HK-2 (cell line): ENCODE measurements at regions not wholly inside any gene's neighbourhood (a gene's known extent, or its start where the extent isn't known, plus 50 kb on each side); places are given as distances from the start of the nearest gene placed in this dataset.

Experiments used
- DNase-seq: peaks from one replicate; pipeline ENCODE4 v3.0.0-alpha.2; 2018; ENCODE audit not compliant: unreplicated experiment

- DNase-seq: no peak
Observed at GRCh38 chr14:104291123-104292000, 153.0 kb downstream of the KIF26A start.

- no peak for DNase-seq
Observed at GRCh38 chr14:104292084-104292970, 153.9 kb downstream of the KIF26A start.

- no peak for DNase-seq
Observed at GRCh38 chr14:104293231-104293841, 154.9 kb downstream of the KIF26A start.

DNA sequence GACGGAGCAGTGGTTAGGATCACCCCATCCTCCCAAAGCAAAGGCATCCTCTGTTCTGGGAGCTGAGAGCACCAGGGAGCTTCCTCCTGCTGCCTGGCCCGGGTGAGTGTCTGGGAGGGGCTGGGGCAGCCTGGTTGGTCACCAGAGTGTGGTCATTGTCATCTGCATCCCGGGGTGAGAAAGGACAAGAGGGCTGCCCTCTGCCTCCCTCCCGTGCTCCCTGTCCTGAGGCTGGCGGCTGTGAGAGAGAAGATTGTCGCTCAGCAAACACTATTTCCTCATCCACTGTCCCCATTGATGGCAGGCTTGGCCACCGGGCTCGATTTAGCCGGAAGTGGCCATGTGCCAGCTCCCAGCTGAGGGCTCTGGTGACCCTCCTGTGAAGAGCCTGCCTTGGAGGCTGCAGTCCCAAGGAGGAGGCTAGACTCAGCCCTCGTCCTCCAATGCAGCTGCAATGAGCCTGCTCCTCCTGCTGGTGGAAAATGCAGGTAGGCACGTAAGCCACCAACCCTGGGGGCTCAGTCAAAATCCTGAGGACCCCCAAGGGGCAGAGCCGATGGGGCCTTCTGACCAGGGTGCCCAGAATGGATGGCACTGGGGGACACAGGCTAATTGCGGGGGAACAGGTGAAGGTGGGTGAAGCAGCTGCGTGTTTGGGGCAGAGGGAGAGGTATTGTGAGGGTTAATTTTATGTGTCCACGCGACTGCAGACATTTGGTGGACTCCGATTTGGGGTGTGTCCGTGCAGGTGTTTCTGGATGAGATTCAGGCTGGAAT is 155.7 kb downstream of the KIF26A start:
- no peak for DNase-seq

DNA sequence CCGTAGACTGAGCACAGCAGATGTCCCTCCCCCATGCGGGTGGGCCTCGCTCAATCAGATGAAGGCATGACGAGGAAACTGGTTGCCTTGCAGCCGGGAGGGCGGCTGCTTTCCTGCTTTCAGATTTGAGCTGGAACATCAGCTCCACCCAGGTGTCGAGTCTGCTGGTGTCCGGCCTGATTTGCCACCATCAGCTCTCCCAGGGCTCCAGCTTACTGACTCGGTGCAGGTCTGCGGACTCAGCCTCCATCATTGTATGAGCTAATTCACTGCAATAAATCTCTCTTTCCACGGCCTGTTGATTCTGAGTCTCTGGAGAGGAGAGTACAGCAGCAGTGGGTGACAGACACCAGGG is 156.2 kb downstream of the KIF26A start:
- DNase-seq: no peak

DNA sequence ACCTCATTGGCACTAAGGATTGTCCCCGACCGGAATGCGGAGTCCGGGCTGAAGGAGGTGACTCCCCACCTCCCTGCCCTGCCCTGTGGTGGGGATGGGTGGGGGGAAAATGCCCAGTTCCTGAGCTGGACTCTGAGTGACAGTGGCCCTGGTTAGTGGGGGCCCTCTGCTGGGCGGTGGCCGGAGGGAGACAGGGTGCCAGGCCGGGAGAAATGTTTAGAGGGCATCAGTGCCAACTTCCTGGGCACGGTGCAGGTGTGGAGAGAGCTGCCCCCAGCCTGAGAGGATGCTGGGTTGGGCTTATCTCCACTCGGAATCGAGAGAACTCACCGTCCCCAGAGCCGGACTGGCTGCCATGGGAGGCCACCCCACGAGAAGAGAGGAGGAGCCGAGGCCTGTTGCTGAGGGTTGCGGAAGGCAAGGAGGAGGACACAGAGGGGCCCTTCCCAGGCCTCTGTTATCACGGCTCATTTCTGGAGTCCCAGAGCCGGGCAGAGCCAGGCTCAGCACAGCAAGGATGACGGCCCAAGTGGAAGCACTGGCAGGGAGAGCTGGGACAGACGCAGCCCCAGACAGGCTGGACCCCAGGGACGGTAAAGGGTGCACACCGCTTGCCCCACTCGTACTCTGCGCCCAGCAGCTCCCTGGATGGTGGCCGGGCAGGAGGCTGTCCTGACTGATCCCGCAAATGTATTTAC is 156.7 kb downstream of the KIF26A start:
- DNase-seq: no peak

DNA sequence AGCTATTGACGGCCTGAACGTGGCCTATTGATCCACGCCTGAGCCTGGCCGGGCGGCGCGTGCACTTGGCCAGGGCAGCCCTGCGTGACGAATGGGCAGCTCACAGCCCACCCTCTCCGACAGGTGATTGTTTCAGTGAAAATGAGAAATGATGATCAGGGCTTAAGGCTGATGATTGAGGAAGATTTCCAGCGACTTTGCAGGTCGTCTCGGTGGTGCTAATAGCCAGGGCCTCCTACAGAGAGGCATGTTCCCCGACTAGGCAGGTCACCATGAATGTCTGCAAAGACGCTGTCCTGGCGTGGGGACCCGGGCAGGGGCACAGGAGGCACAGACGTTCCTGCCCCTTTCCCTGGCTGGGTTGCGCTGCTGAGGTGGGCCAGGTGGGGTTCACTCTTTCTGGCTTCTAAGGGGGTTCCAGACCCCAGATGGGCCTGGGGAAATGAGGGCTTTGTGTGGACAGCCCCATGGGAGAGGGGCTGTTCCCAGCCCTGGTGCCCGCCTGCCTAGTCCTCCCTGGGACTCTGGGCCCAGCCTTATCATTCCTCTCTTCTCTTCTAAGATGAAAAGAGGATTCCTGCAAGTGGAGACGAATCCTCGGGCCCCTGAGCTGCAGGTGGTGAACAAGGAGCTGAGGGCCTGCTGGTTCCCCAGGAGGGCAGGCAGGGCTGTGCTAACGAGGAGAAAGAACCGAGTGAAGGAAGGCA is 157.4 kb downstream of the KIF26A start:
- DNase-seq: no peak

DNA sequence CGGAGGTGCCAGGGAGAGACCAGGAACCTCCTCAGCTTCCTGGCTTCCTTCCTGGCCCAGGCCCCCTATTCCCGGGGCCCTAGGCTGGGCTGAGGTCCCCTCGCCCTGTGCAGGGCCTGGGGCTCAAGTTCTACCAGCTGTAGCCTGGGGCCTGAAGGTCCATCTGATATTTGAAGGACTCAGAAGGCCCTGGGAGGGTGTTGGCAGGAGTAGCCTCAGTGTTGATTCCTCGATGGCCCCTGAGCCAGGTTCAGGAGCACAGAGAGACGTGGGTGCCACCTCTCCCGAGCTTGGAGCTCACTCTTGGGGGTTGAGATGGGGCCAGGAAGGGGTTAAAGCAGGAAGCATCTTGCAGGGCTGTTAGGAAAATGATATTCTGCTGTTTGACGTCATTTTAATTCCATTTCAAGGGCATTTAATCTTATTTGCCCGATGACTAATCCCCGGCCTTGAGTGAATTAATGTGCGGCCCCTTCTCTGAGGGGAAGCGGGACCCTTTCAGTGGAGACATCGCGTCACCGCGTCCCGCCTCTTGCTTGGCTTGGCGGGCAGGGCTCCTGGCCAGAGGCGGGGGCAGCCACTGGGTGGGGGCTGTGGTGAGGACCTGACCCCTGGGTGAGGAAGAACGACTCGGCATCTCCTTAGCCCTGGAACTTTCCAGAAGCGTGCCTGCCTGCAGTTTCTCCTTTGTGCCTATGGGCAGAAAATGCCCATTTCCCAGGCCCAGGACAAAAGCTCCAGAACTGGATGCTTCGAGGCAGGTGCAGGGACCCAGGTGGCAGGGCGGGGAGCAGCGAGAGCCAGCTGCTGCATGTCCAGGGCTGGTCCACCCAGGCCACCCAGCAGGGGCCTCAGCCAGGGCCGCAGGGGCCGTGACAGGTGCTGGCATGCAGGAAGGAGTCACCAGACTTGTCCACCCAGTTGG is 158.3 kb downstream of the KIF26A start:
- no peak for DNase-seq

GRCh38 chr14:104297313-104297704 is 158.9 kb downstream of the KIF26A start:
- DNase-seq: no peak

- no peak for DNase-seq
Observed at GRCh38 chr14:104297721-104298401, 159.5 kb downstream of the KIF26A start.

DNA sequence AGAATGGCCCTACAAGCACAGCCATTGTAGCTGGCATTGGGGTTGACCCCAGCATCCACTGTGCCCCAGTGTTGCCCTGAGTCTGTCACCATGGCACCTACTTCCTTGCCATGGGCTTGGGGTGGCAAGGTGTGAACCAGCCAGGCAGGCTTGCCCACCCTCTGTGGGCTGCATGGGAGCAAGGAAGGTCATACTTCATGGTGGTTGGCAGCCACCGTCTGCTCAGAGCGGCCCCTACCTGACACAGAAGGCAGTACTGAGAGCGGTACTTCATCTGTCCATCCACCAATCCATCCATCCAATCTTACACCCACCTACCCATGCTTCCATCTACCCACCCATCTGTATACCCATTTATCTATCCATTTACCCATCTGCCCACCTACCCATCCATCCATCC is 160.1 kb downstream of the KIF26A start:
- DNase-seq: no peak

DNA sequence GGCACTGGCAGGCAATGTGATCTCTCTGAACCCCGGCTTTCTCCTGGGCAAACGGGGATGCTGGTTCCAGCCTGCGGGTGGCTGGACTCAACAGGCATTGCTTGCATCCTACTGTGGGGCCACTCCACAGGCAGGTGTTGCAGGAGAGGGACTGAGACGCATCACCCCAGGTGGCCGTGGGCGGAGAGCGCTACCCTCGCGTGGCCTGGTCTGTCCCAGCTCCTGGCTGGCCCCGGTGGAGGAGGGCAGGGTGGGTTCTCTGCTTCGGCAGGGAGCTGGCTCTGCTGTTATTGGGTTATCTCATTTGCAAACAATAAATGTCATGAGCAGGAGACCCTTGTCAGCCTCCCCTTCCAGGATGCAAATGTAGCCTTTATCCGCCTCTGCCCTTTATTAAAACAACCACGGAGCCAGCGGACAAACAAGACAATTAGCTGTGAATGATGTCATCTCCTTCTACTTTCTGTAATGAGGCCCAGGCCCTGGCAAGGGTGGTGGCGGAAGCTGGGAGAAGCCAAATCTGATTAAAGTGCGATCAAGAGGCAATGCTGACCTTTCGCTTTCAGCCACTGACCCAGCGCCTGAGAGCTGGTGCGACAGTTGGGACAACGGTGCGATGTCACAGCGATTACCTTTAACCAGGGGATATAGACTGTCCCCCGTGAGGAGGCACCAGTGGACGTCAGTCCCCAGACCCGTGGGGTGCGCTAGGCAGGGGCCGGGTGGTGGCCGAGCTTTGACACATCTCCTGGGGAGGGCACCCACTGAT is 161.8 kb downstream of the KIF26A start:
- no peak for DNase-seq

GRCh38 chr14:104301731-104302460 is 163.5 kb downstream of the KIF26A start:
- DNase-seq: no peak

DNA sequence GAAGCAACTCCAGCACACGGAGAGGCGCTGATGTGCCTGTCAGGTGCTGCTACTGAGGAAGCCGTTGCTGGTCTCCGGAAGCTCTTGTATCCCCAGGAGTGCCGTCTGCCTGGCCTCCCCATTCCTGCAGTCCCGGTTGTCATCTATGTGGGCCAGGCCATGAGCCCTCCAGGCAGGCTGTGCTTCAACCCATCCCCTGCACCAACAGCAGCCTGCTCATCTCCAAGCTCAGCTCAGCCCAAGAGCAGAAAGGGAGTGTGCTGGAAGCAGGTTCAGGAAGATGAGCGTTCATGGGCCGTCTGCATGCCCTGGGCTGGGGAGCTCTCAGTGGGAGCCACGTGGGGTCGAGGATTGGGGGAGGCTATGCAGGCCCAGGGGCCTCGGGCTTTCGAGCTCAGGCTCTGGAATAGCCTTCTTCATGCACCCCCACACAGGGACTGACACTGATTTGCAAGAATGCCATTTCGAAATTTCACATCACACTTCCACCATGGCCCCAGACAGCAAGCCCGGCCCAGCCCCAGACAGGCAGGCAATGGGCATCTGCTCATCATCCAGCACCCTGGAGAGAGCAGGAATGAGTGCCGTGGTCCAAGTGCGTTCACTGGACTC is 164.5 kb downstream of the KIF26A start:
- DNase-seq: no peak

DNA sequence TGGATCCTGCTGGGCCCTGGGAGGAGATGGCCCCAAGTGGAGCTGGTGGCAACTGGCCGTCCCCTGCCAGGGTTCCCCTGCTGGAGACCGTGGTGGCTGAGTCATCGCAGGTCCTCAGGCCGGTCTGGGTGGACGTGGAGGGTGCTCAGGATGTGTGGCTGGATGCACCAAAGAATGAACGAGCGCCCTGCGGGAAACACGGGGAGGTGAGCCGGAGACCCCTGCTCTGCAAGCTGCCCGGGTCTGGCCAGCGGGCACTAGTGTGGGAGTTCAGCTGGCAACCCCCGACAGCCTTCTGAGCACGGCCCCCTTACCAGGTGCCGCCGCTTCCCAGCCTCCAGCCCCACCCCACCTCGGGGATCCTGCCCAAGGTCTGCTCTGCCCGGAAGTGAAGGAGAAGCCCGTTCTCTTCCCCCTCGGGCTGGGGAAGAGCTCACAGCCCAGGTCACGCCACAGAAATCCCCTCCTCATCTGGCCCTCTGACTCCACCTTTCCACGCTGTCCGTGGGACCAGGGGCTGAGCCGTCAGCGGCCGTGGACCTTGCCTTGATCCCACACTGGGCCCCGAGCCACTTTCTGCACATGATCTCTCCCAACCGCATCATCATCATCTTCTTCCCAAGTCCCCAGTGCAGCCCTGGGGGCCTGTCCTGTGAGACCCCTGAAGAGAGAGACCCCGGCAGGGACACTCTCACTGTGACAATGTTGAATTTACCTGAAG is 165.5 kb downstream of the KIF26A start:
- DNase-seq: no peak
